Body of pancreas (tissue), 4 donors: ENCODE measurements at regions not wholly inside any gene's neighbourhood (a gene's known extent, or its start where the extent isn't known, plus 50 kb on each side); places are given as distances from the start of the nearest gene placed in this dataset.

Experiments
- POLR2A ChIP-seq, 3 donors: fragments of 450-650 bp; IDR thresholded peaks; one replicate each; pipeline ENCODE4 v1.6.1; 2016; ENCODE audit warnings: antibody characterized with exemption in 3 of 3, mild to moderate bottlenecking in 2 of 3
- TF ChIP-seq, protein P1 (sequence below), 7 experiments: fragments of 450-650 bp in 4 of 7; fragments of 200-600 bp in 3 of 7; sonication (generic) in 3 of 7; IDR thresholded peaks; one replicate each; pipeline ENCODE4 v1.5.1; 2016 to 2019; ENCODE audit warnings: antibody characterized with exemption in 7 of 7

DNA sequence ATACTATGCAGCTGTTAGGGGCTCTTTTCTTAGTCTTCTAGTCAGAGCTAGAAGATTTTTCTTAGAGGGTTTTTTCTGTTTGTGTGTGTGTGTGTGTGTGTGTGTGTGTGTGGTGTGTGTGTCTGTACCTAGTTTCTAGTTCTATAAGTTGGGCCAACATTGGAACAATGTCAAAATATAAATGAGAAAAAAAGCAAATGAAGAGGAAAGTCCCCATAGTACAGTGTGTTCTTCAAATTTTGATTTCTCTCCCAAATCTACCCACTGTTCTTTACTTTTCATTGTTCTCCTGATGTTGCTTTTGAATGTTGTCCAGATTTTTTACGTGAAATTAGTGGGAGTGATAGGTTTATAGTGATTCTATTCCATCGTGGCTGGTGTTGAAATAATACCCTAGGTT lies 2153.4 kb upstream of the RAG2 start:
- TF ChIP-seq, protein P1, sequence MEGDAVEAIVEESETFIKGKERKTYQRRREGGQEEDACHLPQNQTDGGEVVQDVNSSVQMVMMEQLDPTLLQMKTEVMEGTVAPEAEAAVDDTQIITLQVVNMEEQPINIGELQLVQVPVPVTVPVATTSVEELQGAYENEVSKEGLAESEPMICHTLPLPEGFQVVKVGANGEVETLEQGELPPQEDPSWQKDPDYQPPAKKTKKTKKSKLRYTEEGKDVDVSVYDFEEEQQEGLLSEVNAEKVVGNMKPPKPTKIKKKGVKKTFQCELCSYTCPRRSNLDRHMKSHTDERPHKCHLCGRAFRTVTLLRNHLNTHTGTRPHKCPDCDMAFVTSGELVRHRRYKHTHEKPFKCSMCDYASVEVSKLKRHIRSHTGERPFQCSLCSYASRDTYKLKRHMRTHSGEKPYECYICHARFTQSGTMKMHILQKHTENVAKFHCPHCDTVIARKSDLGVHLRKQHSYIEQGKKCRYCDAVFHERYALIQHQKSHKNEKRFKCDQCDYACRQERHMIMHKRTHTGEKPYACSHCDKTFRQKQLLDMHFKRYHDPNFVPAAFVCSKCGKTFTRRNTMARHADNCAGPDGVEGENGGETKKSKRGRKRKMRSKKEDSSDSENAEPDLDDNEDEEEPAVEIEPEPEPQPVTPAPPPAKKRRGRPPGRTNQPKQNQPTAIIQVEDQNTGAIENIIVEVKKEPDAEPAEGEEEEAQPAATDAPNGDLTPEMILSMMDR (IDR thresholded peaks at IDR 0.05) = no peak
- no peak for TF ChIP-seq POLR2A (IDR thresholded peaks at IDR 0.05)
